ENCODE measurements at regions not wholly inside any gene's neighbourhood (a gene's known extent, or its start where the extent isn't known, plus 50 kb on each side); places are given as distances from the start of the nearest gene placed in this dataset.

DNA sequence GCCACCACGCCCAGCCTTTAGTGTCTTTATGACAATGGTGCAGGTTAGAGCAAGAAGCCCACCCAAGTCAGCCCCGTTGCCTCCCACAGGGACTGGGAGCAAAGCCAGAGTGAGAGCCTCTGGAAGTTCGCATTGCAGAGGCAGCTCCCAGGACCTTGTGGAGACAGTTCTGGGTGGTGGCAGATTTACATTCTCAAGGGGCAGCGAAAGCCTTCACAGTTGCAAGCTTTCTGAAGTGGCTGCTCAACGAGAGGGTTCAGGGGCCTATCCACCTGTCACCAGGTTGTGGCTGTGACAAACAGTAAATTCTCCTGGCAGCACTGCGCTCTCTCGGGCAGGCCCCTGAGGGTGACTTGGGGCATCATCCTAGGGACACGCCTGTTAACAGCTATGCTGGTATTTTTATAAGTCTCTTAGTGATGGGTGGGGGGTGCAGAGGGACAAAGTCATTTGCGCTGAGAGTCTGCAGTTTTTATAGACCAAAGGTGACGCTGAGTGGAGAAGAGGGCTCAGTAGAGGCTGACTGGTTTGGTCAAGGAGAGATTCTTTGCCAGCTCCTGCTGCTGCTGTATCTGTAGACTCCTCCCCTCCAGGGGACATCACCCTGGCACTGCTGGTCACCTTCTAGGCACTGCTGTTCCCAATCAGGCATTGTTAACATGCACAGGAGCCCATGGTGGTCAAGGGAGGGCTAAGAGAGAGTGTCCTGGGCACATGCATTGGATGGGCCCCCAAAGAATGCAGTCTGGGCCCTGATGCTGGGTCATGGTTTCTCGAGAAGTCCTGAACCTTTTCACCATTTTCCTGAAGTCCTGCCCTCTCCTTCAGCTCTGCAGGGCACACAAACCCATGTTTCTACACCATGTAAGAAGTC lies 57.5 kb upstream of the KLF13 start:
- no peak for DNase-seq (ENCODE audit: low read depth)
- H3K4me3 ChIP-seq (ENCODE audit: low read depth, low read length), result no peak overlapping the region
- TF ChIP-seq, protein P1, sequence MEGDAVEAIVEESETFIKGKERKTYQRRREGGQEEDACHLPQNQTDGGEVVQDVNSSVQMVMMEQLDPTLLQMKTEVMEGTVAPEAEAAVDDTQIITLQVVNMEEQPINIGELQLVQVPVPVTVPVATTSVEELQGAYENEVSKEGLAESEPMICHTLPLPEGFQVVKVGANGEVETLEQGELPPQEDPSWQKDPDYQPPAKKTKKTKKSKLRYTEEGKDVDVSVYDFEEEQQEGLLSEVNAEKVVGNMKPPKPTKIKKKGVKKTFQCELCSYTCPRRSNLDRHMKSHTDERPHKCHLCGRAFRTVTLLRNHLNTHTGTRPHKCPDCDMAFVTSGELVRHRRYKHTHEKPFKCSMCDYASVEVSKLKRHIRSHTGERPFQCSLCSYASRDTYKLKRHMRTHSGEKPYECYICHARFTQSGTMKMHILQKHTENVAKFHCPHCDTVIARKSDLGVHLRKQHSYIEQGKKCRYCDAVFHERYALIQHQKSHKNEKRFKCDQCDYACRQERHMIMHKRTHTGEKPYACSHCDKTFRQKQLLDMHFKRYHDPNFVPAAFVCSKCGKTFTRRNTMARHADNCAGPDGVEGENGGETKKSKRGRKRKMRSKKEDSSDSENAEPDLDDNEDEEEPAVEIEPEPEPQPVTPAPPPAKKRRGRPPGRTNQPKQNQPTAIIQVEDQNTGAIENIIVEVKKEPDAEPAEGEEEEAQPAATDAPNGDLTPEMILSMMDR (IDR thresholded peaks at IDR 0.05; ENCODE audit: insufficient read depth, low read length), result no peak

DNA sequence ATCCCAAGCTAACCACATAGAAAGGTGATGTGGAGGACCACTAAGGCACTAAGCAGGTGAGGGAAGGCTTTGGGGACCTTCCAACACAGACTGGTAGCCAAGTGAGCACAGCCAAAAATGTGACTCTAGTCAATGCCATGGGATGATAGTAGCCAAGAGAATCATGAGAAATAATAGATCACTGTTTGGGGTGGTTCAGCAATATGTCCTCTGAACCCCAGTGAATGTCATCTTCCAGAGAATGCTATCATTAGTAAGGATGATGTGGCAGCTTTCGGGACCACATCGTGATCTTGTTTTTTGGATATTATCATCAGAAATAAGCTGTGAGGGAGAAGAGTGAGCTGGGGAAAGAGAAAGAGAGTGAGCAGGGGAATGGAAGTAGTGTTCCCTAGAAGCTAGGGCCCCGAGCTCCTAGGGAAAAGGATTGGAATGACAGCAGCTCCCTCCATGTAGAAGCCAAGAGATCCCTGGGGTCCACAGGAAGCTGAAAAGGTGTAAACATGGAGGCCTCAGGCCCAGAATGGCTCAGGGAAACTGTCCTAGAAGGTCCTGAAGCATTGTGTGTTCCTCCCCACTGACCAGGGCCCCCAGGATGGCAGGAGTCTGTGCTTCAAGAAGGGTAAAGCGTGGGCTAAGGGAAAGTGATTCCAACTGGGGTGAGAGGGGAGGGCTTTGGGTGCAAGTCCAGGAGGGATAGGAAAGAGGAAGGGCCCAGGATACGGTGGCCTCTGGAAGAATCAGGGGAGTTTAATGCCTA lies 56.6 kb upstream of the KLF13 start:
- no peak overlapping the region for H3K4me3 ChIP-seq (ENCODE audit: low read depth, low read length)
- DNase-seq (ENCODE audit: low read depth), result no peak
- TF ChIP-seq, protein P1 (IDR thresholded peaks at IDR 0.05; ENCODE audit: insufficient read depth, low read length), result no peak

DNA sequence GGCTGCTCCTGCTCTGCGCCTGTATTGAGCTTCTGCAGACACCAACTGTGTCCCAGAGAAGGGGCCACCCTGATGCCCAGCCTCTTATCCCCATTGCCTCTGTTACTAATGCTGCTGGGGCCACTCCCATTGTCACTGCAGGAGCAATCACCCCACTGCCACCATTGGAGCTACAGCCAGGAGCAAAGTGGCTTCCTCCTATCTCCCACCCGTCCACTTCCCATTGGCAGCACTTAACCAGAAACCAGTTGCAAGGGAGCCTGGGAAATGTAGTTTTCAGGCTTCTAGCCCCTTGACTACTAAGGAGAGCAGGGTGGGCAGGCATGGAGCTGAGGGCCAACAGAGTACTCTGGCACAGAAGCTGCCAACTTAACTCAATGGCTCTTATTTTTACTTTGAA lies 55.9 kb upstream of the KLF13 start:
- DNase-seq (ENCODE audit: low read depth), result no peak
- TF ChIP-seq, protein P1 (IDR thresholded peaks at IDR 0.05; ENCODE audit: insufficient read depth, low read length), result no peak
- H3K4me3 ChIP-seq (ENCODE audit: low read depth, low read length), result no peak overlapping the region

DNA sequence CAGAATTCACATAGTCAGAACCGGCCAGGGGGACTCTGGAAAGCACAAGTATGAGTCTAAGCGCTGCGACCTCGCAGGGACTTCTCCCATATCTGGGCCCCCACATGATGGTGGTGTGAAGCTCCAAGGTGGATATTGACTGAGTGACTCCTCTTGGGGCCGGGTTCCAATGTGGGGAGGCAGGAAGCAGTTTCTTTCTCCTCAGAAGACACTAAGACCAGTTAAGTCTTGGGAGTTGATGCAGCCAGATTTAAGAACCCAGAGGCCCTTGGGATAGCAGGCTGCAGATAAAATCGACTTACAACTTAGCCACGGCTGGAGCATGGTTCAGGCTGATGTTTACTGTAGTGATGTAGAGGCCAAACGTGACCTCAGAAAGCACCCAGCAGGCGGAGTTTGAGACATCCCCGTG lies 55.4 kb upstream of the KLF13 start:
- H3K4me3 ChIP-seq (ENCODE audit: low read depth, low read length), result no peak overlapping the region
- no peak for DNase-seq (ENCODE audit: low read depth)
- TF ChIP-seq, protein P1 (IDR thresholded peaks at IDR 0.05; ENCODE audit: insufficient read depth, low read length), result no peak

DNA sequence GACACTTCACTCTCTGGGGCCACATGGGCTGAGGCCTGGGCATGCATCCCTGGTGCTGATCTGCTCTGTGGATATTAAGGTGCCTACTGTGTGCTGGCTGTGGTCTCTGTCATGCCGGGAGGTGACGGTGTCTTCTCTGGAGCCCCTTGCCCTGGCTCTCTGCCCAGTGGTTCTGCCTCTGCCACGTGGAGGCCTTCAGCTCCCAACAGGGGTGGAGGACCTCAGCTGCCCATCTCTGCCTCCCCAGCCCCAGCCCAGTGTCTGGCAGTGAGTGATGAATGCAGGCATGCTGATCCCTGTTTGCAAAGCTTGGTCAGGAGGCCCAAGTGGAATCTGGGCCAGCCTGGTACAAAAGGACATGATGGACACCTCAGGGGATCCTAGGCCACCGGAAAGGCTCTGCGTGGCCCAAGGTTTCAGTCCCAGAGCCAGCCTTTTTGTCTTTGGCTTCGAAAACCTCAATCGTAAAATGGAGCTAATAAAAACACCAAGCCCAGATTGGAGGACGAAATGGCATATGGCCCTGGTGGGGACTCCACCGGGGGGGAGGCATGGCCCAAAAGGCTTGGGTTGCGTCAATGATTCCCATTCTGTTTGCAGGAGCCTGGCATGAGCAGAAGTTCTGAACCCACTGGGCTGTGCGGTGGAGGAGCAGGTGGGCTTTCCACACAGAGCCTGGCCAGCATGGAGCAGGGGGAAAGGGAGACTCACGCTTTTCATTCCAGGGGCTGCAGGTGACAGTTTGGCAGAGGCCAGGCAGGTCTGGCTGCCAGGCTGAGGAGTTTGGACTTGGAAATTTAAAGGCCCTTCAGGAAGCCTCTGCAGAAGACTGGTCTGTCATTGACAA lies 54.7 kb upstream of the KLF13 start:
- TF ChIP-seq, protein P1 (IDR thresholded peaks at IDR 0.05; ENCODE audit: insufficient read depth, low read length), result no peak
- H3K4me3 ChIP-seq (ENCODE audit: low read depth, low read length), result no peak overlapping the region
- no peak for DNase-seq (ENCODE audit: low read depth)

DNA sequence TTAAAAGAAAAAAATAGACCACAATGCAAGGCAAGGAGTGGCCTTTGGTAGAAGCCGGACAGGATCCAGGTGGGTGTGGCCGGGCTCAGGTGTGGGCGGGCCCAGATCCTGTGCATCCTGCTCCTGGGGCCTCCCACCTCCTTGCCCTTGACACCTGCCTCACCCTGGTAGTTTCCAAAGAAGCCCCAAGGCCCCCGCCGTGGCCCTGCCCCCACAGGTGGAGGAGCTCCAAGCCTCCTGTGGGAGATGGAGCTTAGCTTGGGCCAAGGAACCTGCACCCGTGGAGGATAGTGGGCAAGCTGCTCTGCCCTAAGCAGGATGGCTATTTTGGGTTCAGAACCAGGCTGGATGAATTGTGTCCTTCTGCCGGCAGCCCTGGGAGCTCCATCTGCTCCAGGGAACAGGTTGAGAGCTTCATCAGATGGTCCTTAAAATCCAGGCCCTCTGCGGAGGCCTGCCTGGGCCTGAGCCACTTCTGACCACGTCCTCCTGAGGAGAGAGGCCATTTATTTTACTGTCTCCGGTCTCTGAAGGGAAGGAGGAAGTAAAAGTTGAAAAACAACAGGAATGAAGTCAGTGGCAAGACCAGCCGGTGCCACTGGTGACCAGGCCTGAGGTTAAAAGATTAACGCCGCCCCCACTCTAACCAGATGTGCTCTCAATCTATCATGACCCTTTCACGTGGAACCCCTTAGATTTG lies 53.9 kb upstream of the KLF13 start:
- TF ChIP-seq, protein P1 (IDR thresholded peaks at IDR 0.05; ENCODE audit: insufficient read depth, low read length), result no peak
- no peak for DNase-seq (ENCODE audit: low read depth)
- H3K4me3 ChIP-seq (ENCODE audit: low read depth, low read length), result no peak overlapping the region
